T-helper 2 cell treated with Interferon-gamma antibody and Interleukin-4, amounts not matched to agents 100 ng/mL and 5 ng/mL, for 36 hours (primary cell): ENCODE measurements at regions not wholly inside any gene's neighbourhood (a gene's known extent, or its start where the extent isn't known, plus 50 kb on each side); places are given as distances from the start of the nearest gene placed in this dataset.

Experiments used
- intact Hi-C: fragments of 100-400 bp; cut with micrococcal nuclease; formaldehyde crosslinking; loops from one replicate; pipeline ENCODE4 v1.15.1; 2023

GRCh38 chr1:38433084-38433722, 386.6 kb upstream of the POU3F1 start:
- intact Hi-C loops, result no loop called here

GRCh38 chr1:38431535-38432376, 385.2 kb upstream of the POU3F1 start:
- intact Hi-C loops, result no loop called here

- intact Hi-C loops, result no loop called here
Measured at GRCh38 chr1:38430949-38431348, 384.4 kb upstream of the POU3F1 start.

GRCh38 chr1:38424677-38425076, 378.1 kb upstream of the POU3F1 start:
- intact Hi-C loops, result no loop called here

- intact Hi-C loops, result no loop called here
Measured at GRCh38 chr1:38420666-38421065, 374.1 kb upstream of the POU3F1 start.

GRCh38 chr1:38418195-38419030, 371.8 kb upstream of the POU3F1 start:
- intact Hi-C loops, result no loop called here

GRCh38 chr1:38403667-38404066, 357.1 kb upstream of the POU3F1 start:
- intact Hi-C loops, result no loop called here

GRCh38 chr1:38402230-38402815, 355.7 kb upstream of the POU3F1 start:
- intact Hi-C loops, result no loop called here

GRCh38 chr1:38396606-38397005, 350.0 kb upstream of the POU3F1 start:
- intact Hi-C loops, result no loop called here

- intact Hi-C loops, result no loop called here
Measured at GRCh38 chr1:38394303-38394702, 347.7 kb upstream of the POU3F1 start.

GRCh38 chr1:38392861-38393260, 346.3 kb upstream of the POU3F1 start:
- intact Hi-C loops, result no loop called here

GRCh38 chr1:38381256-38381655, 334.7 kb upstream of the POU3F1 start:
- intact Hi-C loops, result no loop called here

GRCh38 chr1:38376577-38376976, 330.0 kb upstream of the POU3F1 start:
- intact Hi-C loops, result no loop called here

- intact Hi-C loops, result no loop called here
Measured at GRCh38 chr1:38375035-38375434, 328.4 kb upstream of the POU3F1 start.

- intact Hi-C loops, result no loop called here
Measured at GRCh38 chr1:38371505-38371844, 324.9 kb upstream of the POU3F1 start.

- intact Hi-C loops, result no loop called here
Measured at GRCh38 chr1:38370716-38371504, 324.3 kb upstream of the POU3F1 start.

GRCh38 chr1:38365242-38365641, 318.6 kb upstream of the POU3F1 start:
- intact Hi-C loops, result no loop called here

- intact Hi-C loops, result loop anchor here (5.0 kb wide), 1 partner anchor 226 kb away; no protein-coding TSS in a partner anchor
Measured at GRCh38 chr1:38361566-38361965, 315.0 kb upstream of the POU3F1 start.

GRCh38 chr1:38360807-38361206, 314.2 kb upstream of the POU3F1 start:
- intact Hi-C loops, result loop anchor here (5.0 kb wide), 1 partner anchor 226 kb away; no protein-coding TSS in a partner anchor

- intact Hi-C loops, result no loop called here
Measured at GRCh38 chr1:38353956-38354355, 307.4 kb upstream of the POU3F1 start.

GRCh38 chr1:38352869-38353268, 306.3 kb upstream of the POU3F1 start:
- intact Hi-C loops, result no loop called here
